K562 (cell line): ENCODE measurements at regions not wholly inside any gene's neighbourhood (a gene's known extent, or its start where the extent isn't known, plus 50 kb on each side); places are given as distances from the start of the nearest gene placed in this dataset.

ENCODE experiments used
- ATF6 ChIP-seq: sonication (generic); formaldehyde crosslinking; IDR thresholded peaks from 2 replicates; pipeline ENCODE4 v1.4.0; 2020; ENCODE audit warnings: mild to moderate bottlenecking, missing genetic modification reagents
- C11orf30 ChIP-seq: fragments of 450-650 bp; IDR thresholded peaks from 2 replicates; pipeline ENCODE4 v1.6.1; 2016; ENCODE audit warnings: low read depth, mild to moderate bottlenecking
- CREB1 ChIP-seq, 2 experiments: sonication (generic) in 1 of 2; formaldehyde crosslinking in 1 of 2; IDR thresholded peaks; 2 replicates each; pipeline versions ENCODE4 v1.6.1 to v1.8.0; 2012 to 2022; ENCODE audit warnings: inconsistent platforms in 1 of 2, mild to moderate bottlenecking in 1 of 2, missing genetic modification reagents in 1 of 2, moderate library complexity in 1 of 2
- GABPA ChIP-seq: fragments of 200-800 bp; sonication (Bioruptor generic); conservative IDR thresholded peaks from 2 replicates; pipeline ENCODE4 v1.6.1; 2016; ENCODE audit warnings: low read depth, missing genetic modification characterization, missing compliant biosample characterization
- GATAD2A ChIP-seq: fragments of 450-650 bp; IDR thresholded peaks from 2 replicates; pipeline ENCODE4 v1.6.1; 2017
- MAFG ChIP-seq: fragments of 450-650 bp; conservative IDR thresholded peaks from 2 replicates; pipeline ENCODE4 v1.6.1; 2016; ENCODE audit warnings: missing genetic modification characterization, missing compliant biosample characterization
- MTA1 ChIP-seq: fragments of 450-650 bp; IDR thresholded peaks from 2 replicates; pipeline ENCODE4 v1.6.1; 2017; ENCODE audit warnings: borderline replicate concordance
- NONO ChIP-seq, 2 experiments: fragments of 200-400 bp in 1 of 2; fragments of 450-650 bp in 1 of 2; formaldehyde crosslinking in 1 of 2; IDR thresholded peaks; 2 replicates each; pipeline ENCODE4 v1.6.1; 2017; ENCODE audit warnings: low read depth in 2 of 2, mild to moderate bottlenecking in 2 of 2, moderate library complexity in 2 of 2, low read length in 1 of 2
- NR4A1 ChIP-seq, 2 experiments: fragments of 250-450 bp in 1 of 2; fragments of 450-650 bp in 1 of 2; sonication (Bioruptor Pico) in 1 of 2; IDR thresholded peaks; 2 replicates each; pipeline versions ENCODE4 v1.4.0 to v1.6.1; 2016 to 2020; ENCODE audit warnings: mild to moderate bottlenecking in 2 of 2, missing compliant biosample characterization in 1 of 2, missing genetic modification characterization in 1 of 2, moderate library complexity in 1 of 2
- RHOXF2B ChIP-seq: fragments of 250-450 bp; sonication (Bioruptor Pico); conservative IDR thresholded peaks from 2 replicates; pipeline ENCODE4 v1.5.1; 2021
- RREB1 ChIP-seq: fragments of 250-450 bp; sonication (Bioruptor Pico); IDR thresholded peaks from 2 replicates; pipeline ENCODE4 v1.4.0; 2020
- SMAD3 ChIP-seq: fragments of 450-650 bp; formaldehyde crosslinking; conservative IDR thresholded peaks from 2 replicates; pipeline ENCODE4 v1.4.0; 2020; ENCODE audit warnings: mild to moderate bottlenecking
- SRSF1 ChIP-seq: fragments of 200-400 bp; formaldehyde crosslinking; IDR thresholded peaks from 2 replicates; pipeline ENCODE4 v1.6.1; 2017; ENCODE audit warnings: mild to moderate bottlenecking, low read depth, low read length, moderate library complexity
- TCF3 ChIP-seq: sonication (generic); formaldehyde crosslinking; IDR thresholded peaks from 2 replicates; pipeline ENCODE4 v1.4.0; 2020; ENCODE audit warnings: mild to moderate bottlenecking, missing genetic modification reagents
- THAP7 ChIP-seq: fragments of 250-450 bp; sonication (Bioruptor Pico); IDR thresholded peaks from 2 replicates; pipeline ENCODE4 v1.5.0; 2021
- ZC3H8 ChIP-seq: fragments of 450-650 bp; IDR thresholded peaks from 2 replicates; pipeline ENCODE4 v1.6.1; 2017
- ZNF23 ChIP-seq: fragments of 250-450 bp; sonication (Bioruptor Pico); IDR thresholded peaks from 2 replicates; pipeline ENCODE4 v1.4.0; 2020; ENCODE audit warnings: mild to moderate bottlenecking
- ZNF511 ChIP-seq: sonication (generic); formaldehyde crosslinking; IDR thresholded peaks from 2 replicates; pipeline ENCODE4 v1.8.0; 2022; ENCODE audit warnings: mild to moderate bottlenecking, missing genetic modification reagents

DNA sequence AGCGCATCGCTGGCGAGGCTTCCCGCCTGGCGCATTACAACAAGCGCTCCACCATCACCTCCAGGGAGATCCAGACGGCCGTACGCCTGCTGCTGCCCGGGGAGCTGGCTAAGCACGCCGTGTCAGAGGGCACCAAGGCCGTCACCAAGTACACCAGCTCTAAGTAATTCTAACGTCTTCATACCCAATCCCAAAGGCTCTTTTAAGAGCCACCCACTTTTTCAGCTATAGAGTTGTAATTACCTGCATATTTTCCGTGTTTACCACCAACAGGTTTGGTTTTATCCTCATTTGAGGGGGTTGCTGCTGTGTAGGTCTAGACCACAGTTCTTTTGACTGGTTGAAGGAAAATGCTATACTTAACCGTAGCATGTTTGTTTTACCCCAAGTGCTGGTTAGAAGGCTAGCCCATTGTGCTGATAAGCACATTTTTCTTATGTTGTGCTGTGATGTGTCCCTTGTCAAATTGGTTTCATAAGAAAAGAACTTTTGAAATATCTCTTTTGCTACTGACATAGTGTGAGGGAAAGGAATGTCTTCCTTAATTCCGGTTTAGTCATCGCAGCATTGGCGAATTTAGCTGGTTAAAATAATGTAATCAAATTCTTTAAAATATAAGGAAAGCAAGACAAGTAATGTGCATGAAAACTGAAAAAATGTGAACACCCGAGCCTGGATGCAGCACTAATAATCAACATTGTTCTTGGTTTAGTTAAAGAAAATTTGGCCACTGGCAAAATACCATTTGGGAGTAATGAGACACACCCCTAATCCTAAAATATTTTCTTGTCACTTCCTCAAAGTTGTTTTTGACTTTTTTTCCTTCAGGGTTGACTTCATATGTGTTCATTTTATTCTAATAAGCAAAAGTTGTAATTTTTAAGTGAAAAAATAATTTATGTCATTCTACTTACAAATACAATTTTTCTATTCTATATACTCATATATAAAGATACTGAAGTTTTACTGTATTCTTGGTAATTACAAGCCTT is 112.8 kb downstream of the HFE start (continued):
- TF ChIP-seq RREB1 (CRISPR knock-in tag): no peak
- peak; percentile 73 for TF ChIP-seq MAFG
- peak; percentile 44; the same call in 1 of the 2 replicates for TF ChIP-seq THAP7
- TF ChIP-seq SRSF1: no peak
- peak in 1 of 2 experiments; percentile 48; a peak in 1 of 4 replicates for TF ChIP-seq NONO (IDR thresholded peaks at IDR 0.05; ENCODE audit: low read depth in 2 of 2, low read length in 1 of 2)
- TF ChIP-seq MTA1: no peak
- TF ChIP-seq NR4A1 (CRISPR knock-in tag; IDR thresholded peaks at IDR 0.05): no peak
- no peak for TF ChIP-seq NR4A1 (tag; IDR thresholded peaks at IDR 0.05)
- peak; percentile 13; the same call in 1 of the 2 replicates for TF ChIP-seq TCF3
- no peak for TF ChIP-seq GABPA (tag)
- TF ChIP-seq RHOXF2B (CRISPR knock-in tag): 0 out of 2 replicates have a peak, but pooled peaks have one; percentile 79
- no peak for TF ChIP-seq SMAD3 (CRISPR knock-in tag)
- no peak for TF ChIP-seq ATF6 (CRISPR knock-in tag)
- no peak; the same call in none of the 2 replicates for TF ChIP-seq ZNF511
- 0 out of 2 replicates have a peak, but pooled peaks have one; percentile 56 for TF ChIP-seq ZNF23
- TF ChIP-seq GATAD2A: no peak
- no peak for TF ChIP-seq CREB1 (IDR thresholded peaks at IDR 0.05)
- 0 out of 2 replicates have a peak, but pooled peaks have one; percentile 65 for TF ChIP-seq CREB1 (CRISPR knock-in tag; IDR thresholded peaks at IDR 0.05)
- no peak for TF ChIP-seq ZC3H8
- TF ChIP-seq C11orf30: peak; percentile 87
